ENCODE measurements at regions not wholly inside any gene's neighbourhood (a gene's known extent, or its start where the extent isn't known, plus 50 kb on each side); places are given as distances from the start of the nearest gene placed in this dataset.

DNA sequence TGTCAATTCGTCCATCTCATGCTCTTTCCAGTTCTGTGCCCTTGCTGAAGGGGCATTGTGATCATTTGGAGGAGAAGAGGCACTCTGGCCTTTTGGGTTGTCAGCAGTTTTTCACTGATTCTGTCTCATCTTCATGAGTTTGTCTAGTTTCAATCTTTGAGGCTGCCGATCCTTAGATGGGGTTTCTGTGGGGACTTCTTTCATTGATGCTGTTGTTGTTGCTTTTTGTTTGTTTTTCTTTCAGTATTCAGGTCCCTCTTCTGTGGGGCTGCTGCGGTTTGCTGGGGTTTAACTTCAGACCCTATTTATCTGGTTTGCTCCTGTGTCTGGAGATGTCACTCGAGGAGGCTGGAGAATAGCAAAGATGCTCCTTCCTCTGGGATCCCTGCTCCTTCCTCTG, 224.3 kb downstream of the JRKL start:
- no peak for DNase-seq (ENCODE audit: low spot score)

DNA sequence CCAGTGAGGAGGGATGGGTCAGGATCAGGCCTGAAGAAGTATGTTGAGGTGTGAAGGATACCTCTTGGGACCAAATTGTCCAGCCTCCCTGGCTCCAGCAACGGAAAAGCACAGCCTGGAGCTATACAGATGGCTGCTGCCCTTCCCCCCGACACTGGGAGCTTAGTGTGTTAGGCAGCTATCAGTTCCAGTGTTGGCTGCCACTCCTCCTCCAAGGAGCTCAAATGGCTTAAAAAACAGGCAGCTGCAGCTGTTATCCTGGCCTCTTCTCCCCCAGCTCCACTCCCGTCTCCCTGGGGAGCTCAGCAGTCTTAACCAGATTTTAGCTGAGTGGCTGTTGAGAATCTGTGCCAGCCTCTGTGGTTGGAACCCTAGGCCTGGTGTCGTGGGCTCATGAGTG, 225.0 kb downstream of the JRKL start:
- no peak for DNase-seq (ENCODE audit: low spot score)

DNA sequence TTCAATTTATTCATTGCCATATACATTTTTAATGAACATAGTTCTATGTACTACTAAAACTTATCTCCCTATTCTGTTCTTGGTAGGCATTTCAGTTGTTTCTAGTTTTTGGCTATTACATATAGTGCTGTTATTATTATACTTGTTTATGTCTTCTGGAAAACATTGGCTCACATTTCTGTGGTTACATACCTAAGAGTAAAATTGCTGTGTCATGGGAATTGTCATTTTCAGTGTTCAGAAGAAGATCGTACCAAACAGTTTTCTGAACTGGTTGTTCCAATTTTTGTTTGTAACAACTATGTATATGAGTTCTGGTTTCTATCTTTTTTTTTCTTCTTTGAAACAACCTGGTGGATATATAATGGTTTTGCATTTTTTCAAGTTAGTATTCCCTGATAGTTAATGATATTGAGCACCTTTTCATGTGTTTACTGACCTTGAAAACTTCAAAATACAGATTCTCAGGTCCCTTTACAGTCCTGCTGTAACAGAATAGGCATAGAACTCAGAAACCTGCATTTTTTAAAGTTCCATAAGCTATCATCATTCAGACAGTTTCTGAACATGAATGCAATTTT, 230.7 kb downstream of the JRKL start:
- DNase-seq (ENCODE audit: low spot score) = no peak

DNA sequence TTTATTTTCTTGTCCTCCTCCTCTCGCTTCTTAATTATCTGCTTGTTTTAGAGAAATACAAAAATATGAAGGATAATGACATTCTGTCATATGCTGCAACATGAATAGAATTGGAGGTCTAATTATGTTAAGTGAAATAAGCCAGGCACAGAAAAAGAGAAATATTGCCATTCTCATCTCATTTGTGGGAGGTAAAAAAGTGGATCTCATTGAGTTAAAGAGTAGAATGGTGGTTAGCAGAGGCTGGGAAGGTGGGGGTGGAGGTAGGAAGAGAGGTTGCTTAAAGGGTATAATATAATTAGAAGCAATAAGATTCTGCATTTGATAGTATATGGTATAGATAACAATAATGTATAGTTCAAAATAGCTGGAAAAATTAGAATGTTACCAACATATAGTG, 231.3 kb downstream of the JRKL start:
- DNase-seq (ENCODE audit: low spot score) = no peak

DNA sequence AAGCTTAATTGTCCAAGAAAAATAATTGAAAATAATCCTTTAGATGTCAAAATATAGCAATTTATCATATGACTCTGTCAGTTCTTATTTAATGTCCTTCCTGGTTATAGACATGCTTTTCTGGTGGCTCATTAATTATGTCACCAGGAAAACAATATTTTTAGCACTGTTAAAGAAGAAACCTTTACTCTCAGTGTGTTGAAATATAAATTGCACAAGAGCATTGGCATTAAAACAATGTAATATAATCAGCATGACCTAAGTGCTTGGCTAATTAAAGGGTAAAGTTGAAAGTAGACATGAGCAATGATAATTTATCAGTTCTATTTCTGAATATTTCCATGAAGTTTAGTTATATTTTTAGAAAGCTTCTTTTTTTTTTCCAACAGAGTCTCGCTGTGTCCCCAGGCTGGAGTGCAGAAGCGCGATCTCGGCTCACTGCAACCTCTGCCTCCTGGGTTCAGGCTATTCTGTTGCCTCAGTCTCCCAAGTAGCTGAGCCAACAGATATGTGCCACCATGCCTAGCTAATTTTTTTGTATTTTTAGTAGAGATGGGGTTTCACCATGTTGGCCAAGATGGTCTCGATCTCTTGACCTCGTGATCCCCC, 232.3 kb downstream of the JRKL start:
- DNase-seq (ENCODE audit: low spot score) = no peak

DNA sequence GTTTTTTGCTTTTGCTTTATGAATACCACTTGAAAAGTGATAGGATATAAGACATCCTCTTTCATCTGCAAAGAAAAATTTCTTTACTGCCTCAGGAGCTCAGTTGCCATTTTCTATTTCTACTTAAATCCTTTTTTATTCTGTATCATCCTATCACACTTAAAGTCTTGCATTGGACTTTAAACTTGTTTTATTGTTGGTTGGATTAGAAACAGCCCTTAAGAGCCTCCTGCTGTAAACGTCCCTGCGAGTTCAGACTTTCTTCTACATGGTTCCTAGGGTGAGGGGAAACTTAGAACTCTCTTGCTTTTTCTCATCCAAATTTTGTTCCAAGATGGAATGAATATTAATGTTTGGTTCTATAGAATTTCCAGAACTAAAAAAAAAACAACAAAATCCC, 234.3 kb downstream of the JRKL start:
- no peak for DNase-seq (ENCODE audit: low spot score)

DNA sequence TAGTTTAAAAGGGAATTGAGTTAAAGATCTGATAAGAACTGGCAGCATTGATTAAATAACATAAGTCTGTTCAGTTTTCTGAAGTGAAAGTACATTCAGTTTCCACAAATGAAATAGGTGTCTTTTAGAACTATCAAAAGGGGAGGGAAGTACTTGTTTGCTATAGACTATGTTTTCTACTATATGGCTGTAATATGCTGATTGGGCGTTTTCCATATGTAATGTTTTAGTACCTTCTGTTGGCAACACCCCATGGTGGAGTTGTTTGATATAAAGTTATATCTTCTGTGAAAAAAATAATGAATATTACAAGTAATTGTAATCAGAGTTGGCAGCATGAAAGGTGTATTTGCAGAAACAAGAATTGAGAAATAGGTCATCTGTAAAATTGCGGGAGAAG, 237.6 kb downstream of the JRKL start:
- no peak for DNase-seq (ENCODE audit: low spot score)

DNA sequence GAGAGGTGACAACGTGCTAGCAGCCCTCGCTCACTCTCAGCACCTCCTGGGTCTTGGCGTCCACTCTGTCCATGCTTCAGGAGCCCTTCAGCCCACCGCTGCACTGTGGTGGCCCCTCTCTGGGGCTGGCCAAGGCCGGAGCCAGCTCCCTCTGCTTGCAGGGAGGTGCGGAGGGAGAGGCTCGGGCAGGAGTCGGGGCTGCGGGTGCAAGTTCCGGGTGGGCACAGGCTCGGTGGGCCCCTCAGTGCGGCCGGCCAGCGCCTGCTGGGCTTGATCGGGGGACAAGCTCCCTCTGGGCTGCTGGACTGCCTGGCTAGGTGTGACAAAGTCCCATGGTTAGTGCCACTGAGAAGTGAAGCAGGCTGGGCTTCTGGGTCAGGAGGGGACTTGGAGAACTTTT, 245.8 kb downstream of the JRKL start:
- DNase-seq (ENCODE audit: low spot score) = no peak

DNA sequence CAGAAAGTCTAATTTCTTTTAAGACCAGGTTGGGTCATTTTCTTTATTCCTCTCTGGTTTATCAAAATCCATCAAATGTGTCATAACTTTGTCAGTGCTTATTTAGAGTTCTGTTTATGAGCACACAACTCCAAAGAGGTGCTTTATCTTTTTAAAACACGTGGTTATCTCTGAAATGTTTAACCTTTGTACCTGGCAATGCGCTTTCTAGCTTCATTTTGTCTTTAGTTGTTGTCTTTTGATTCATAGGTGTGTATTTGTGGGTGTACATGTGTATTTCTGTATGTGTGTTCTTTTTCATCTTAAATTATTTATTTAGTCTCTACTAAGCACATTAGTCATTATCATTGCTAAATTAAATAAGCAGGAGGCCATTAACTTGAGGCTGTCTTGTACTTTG, 251.4 kb downstream of the JRKL start:
- DNase-seq (ENCODE audit: low spot score) = no peak

DNA sequence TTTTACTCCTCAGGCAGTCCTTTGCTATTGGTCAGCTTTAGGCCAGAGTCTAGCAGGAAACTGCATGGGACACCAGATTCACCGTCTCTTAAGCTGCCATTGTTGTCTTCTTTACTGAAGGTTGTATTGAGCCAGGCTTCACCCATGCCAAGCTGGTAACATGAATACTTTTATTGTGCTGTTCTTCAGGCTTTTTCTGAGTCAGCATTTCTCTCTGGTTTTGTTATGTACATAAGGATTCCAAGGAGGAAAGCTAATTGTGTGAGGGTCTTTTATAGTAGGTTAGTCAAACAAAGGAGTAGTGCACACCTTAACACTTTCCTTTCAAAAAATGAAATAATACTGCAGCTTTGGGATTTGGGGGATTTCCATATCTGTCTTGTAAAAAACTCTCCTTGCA, 252.8 kb downstream of the JRKL start:
- DNase-seq (ENCODE audit: low spot score) = no peak

DNA sequence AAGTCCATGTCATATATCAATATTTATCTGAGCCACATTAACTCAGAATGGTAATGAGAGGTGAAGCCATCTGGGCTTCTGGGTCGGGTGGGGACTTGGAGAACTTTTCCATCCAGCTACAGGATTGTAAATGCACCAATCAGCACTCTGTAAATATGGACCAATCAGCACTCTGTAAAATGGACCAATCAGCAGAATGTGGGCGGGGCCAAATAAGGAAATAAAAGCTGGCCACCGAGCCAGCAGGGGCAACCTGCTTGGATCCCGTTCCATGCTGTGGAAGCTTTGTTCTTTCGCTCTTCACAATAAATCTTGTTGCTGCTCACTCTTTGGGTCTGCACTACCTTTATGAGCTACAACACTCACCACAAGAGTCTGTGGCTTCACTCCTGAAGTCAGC, 253.4 kb downstream of the JRKL start:
- DNase-seq (ENCODE audit: low spot score) = no peak

DNA sequence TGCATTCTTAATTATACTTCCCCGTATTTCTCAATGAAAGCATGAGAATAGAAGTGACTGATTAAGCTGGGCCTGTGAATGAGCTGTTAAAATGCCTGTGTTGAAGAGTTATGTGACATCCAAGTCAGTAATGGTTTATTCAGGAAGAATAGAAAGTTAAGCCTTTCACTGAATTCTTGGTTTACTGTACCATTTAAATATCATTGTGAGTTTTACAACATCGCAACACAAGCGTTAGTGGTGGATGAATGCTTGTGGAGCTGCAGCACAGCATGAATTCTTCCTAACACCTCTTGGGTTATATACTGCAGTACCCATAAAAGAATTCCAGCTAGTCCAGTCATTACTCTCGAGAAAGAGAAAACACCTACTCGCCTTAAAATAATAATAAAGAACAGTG, 257.8 kb downstream of the JRKL start:
- no peak for DNase-seq (ENCODE audit: low spot score)

DNA sequence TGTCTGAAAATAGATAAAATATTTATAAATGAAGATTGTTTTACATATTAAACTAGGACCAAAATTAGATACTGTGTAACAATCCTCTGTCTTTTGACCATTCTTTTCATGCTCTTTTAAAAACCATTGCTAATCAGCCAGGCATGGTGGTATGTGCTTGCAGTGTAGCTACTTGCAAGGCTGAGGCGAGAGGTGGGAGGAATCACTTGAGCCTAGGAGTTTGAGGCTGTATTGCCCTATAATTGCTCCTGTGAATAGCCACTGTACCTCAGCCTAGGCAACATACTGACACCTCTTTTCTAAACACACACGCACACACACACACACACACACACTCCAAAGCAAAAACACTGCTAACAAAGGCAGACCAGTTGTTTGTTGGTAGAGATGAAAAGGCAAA, 259.2 kb downstream of the JRKL start:
- no peak for DNase-seq (ENCODE audit: low spot score)

DNA sequence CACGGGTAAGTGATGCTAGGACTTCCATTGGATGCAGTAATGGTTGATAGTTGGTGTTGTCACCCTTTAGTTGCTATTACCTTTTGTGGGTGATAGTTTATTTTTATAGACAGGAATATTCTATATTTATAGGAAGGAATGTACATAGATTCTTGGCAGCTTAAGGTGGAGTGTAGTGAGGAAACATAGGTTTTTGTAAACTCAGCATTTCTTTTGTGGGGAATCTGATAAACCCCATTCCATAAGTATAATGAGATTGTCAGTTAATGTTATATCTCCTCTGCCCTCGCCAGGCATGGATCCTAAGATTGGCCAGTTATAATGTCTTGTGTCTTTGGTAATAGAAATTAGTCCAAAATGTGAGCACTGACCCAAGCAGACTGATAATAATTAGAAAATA, 262.7 kb downstream of the JRKL start:
- no peak for DNase-seq (ENCODE audit: low spot score)

DNA sequence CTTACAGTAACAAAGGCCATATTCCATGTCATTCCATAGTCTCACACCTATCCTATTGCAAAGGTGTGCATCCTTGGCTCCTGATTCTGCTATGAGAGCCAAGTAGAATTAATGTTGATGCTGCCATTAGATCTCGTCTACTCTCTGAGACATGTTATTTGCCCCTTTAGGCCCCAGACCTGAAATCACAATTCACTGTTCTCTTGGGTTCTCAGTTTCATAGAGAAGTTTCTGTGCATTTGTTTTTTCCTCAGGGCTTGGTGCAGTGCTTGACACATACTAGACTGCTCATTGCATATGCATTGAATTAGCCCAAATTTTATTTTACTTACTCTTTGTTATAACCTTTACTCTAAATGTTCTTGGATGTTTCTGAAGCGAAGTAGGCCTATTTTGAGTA, 265.7 kb downstream of the JRKL start:
- DNase-seq (ENCODE audit: low spot score) = no peak

DNA sequence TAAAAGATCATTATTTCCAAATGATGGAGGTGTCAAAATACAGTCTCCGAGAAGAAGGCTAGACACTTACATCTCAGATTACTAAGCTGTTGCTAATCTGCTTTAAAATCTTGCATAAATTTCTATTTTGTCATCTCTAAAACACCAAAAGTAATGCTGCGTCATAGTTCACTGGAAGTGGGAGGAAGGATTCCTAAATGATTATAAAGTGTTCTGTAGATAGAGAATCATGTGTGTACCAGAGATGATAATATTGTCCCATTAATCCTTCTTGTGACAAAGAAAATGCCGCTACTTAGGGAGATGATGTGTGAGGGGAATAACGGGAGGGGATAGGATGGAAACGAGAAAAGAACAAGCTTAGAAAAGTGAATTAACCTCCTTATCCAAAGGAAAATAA, 268.6 kb downstream of the JRKL start:
- DNase-seq (ENCODE audit: low spot score) = no peak

DNA sequence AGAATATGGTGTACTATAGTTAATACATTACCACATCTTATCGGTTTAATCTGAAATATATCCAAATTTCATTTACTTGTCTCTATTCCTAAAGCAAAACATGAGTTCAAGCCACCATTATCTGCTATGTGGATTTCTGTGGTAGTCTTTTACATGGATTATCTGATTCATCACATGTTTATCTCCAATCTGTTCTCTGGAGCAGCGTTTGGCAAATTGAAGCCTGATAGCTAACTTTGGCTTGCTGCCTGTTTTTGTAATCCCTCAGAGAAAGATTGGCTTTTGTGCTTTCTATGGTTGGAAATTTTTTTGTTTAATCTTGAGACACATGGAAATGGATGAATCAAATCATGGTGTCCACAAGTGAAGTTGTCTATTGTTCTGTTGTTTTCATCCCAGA, 274.3 kb downstream of the JRKL start:
- DNase-seq (ENCODE audit: low spot score) = no peak

DNA sequence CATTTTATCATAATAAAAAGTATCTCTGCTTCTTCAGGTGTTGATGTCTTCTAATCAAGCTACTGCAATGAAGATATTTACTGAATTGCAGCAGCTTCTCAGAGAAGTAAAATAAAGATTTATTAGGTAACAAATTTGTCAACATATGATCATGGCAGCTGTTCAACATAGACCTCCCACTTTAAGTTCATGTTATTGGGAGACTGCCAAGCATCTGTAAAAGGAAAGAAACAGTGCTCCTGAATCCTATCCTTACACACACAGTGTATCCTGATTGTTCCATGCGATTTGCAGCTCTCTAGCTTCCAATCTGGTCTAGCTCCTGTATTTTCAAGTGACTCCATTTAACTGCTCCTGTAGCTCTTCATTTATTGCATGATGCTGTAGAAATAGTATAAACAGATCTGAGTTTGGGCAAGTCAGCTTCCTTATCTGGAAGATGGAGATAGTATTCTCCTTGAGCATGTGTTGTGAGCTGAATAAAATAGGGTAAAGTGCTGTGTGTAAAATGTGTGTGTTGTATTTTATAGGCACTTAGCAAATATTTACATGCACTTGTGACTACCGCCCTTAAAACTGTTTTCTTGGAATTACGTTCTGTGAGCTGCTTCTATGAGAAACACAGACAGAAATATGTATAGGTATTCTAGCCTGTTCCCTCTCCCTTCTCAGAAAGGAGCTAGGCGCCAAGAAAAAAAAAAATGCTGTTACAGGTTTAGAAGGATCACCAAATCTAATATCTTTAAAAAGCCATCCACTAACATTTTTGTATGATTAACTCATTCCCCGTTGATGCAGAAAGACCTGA, 290.6 kb downstream of the JRKL start:
- DNase-seq (ENCODE audit: low spot score) = no peak

DNA sequence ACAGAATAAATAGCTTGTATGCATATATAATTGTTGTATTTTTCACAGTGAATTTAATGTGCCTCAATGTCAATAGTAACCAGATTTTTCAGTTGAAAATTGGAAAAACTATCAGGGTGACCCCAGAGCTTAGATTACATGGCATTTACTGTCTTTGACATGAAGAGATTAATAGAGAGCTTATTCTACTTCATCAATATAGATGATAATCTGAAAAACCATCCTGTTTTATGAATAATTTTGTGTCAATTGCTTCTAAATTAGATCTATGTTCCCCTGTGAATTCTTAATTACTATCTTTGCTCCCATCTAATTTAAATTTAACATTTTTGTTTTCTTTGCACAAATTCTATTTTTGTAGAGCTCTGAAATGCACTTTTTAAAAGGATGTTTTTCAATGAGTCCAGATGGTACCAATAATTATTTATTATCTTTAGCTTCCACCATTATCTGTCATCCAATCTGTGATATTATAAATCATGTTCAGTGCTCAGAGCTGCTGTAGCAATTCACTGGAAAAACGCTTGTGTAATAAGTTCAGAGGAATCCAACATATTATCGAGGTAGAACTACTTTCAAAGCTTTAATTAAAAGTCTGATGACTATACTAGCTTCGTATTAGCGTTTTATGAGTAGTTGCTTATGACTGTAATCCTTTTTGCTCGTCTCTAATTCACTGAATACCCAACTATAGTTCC, 291.4 kb downstream of the JRKL start:
- DNase-seq (ENCODE audit: low spot score) = no peak

DNA sequence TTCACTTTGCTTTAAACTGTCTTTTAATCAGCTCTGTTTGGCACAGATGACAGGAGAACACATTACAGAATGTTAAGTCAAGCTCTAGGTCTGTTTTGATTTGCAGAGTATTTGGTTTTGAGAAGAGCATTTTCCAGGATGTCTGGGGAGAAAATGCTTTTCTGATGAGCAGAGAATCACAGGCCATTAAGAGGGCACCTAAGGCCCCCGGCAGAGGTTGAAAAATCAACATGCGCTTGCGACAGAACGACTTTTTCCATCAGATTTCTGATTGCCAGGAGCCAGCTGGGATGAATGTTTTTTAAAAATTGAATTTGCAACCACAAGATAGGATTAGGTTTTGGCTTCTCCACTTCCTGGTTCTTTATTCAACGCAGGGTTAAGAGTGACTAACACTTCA, 304.5 kb downstream of the JRKL start:
- no peak for DNase-seq (ENCODE audit: low spot score)

DNA sequence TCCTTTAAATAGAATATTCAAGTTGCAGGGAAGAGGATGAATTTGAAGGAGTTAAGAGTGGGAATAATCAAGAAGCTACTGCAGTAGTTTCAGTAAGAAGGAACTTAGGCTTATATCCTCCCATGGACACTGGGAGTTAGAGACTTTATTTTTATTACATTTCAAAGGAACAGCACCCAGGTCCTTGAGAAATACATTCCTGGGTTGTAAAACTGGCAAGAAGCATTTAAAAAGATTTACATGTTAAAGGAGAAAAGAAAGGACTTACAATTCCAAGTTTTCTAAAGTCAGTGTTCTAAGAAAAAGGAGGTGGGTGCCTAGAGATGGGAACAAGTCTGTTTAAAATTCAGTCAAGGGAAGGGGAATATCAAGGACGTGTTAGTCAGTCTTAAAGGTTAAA, 306.9 kb downstream of the JRKL start:
- DNase-seq (ENCODE audit: low spot score) = no peak

DNA sequence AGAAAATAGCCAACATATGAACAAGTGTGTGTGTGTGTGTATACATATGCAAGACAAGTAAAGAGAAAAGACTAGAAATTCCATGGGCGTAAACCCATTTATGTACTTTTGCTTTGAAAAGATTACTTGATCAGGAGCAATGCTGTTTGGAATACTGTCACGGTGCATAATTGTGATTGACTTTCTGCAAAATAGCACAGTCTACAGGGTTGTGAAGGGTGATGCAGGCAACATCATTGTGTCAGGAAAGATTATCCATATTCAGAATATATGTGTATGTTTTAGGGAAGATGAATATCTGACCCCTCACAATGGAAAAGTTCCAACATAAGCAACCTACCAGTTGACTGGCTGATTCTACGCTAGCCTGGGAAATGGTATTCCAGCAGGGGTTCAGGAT, 307.7 kb downstream of the JRKL start:
- DNase-seq (ENCODE audit: low spot score) = no peak

DNA sequence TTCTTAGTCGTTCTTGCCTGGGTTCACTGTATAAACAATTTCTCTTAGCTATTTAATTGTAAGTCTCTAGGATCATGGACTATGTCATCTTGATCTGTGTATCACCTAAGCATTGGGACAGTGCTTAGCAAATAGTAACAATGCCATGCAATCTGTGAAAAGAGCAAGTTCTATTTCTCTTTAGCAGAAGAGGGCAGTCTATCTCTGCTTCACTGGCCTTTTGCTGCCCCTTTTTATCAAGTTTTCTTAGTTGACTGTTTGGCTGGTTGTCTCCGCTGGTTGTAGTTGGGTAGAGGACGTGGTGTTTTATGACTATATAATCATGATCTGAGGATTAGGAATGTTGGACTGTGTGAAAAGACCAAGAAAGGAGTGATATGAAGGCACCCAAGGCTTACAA, 315.0 kb downstream of the JRKL start:
- DNase-seq (ENCODE audit: low spot score) = no peak

Data from CD4-positive, alpha-beta T cell treated with Interleukin-2 at 100 ng/mL for 4 hours (primary cell).